GM12878 (cell line): ENCODE measurements at regions not wholly inside any gene's neighbourhood (a gene's known extent, or its start where the extent isn't known, plus 50 kb on each side); places are given as distances from the start of the nearest gene placed in this dataset.

ENCODE experiments used
- CBX5 ChIP-seq: sonication (generic); IDR thresholded peaks from 2 replicates; pipeline ENCODE4 v1.6.1; 2016; ENCODE audit warnings: low read depth, moderate library complexity, mild to moderate bottlenecking, inconsistent platforms
- GATAD2B ChIP-seq: fragments of 450-650 bp; conservative IDR thresholded peaks from 2 replicates; pipeline ENCODE4 v1.6.1; 2017; ENCODE audit warnings: low read depth, mild to moderate bottlenecking, moderate library complexity
- MYC ChIP-seq: IDR thresholded peaks from 2 replicates; pipeline ENCODE4 v1.6.1; 2011; ENCODE audit warnings: mild to moderate bottlenecking, low read length, moderate library complexity, inconsistent platforms; ENCODE audit not compliant: insufficient read depth, insufficient replicate concordance, insufficient read length, severe bottlenecking
- NFYB ChIP-seq: IDR thresholded peaks from 2 replicates; pipeline ENCODE4 v1.6.1; 2011; ENCODE audit warnings: low read depth, mild to moderate bottlenecking, low read length, improper control_type of control experiment, moderate library complexity; ENCODE audit not compliant: insufficient read depth
- PBX3 ChIP-seq: IDR thresholded peaks from 2 replicates; pipeline ENCODE4 v1.6.1; 2011; ENCODE audit warnings: mild to moderate bottlenecking, low read depth, low read length, moderate library complexity; ENCODE audit not compliant: insufficient replicate concordance
- RAD21 ChIP-seq: IDR thresholded peaks from 2 replicates; pipeline ENCODE4 v1.6.1; 2011; ENCODE audit warnings: mild to moderate bottlenecking, low read depth, low read length, moderate library complexity; ENCODE audit not compliant: insufficient read depth
- RUNX3 ChIP-seq: IDR thresholded peaks from 2 replicates; pipeline ENCODE4 v1.6.1; 2012; ENCODE audit warnings: low read length, inconsistent platforms
- SIN3A ChIP-seq: IDR thresholded peaks from 2 replicates; pipeline ENCODE4 v1.6.1; 2012; ENCODE audit warnings: low read depth, low read length, improper control_type of control experiment
- SREBF2 ChIP-seq: IDR thresholded peaks from 2 replicates; pipeline ENCODE4 v1.6.1; 2012; ENCODE audit warnings: mild to moderate bottlenecking, low read length
- USF2 ChIP-seq: IDR thresholded peaks from 2 replicates; pipeline ENCODE4 v1.6.1; 2011; ENCODE audit warnings: low read depth, low read length, improper control_type of control experiment, borderline replicate concordance
- YY1 ChIP-seq: IDR thresholded peaks from 2 replicates; pipeline ENCODE4 v1.6.1; 2011; ENCODE audit warnings: low read depth, mild to moderate bottlenecking, low read length
- ZBTB40 ChIP-seq: fragments of 450-650 bp; IDR thresholded peaks from 2 replicates; pipeline ENCODE4 v1.6.1; 2016; ENCODE audit warnings: mild to moderate bottlenecking, moderate library complexity, borderline replicate concordance
- ZSCAN29 ChIP-seq: fragments of 450-650 bp; IDR thresholded peaks from 2 replicates; pipeline ENCODE4 v1.6.1; 2017; ENCODE audit warnings: mild to moderate bottlenecking, moderate library complexity

- TF ChIP-seq RAD21 (no peak), NFYB (no peak), RUNX3 (no peak), SREBF2 (no peak), USF2 (no peak), SIN3A (no peak), GATAD2B (no peak), ZSCAN29 (no peak), YY1 (no peak), PBX3 (no peak), MYC (no peak), CBX5 (no peak), ZBTB40 (no peak)
These were observed 122.4 kb upstream of the OSMR start for GRCh38 chr5:38723426-38723825.
